ENCODE measurements at regions not wholly inside any gene's neighbourhood (a gene's known extent, or its start where the extent isn't known, plus 50 kb on each side); places are given as distances from the start of the nearest gene placed in this dataset.
"Not testable (repeated sequence)": the region's sequence is repeated elsewhere in the genome, so short reads cannot be mapped to it uniquely, and the experiment has no call there.

DNA sequence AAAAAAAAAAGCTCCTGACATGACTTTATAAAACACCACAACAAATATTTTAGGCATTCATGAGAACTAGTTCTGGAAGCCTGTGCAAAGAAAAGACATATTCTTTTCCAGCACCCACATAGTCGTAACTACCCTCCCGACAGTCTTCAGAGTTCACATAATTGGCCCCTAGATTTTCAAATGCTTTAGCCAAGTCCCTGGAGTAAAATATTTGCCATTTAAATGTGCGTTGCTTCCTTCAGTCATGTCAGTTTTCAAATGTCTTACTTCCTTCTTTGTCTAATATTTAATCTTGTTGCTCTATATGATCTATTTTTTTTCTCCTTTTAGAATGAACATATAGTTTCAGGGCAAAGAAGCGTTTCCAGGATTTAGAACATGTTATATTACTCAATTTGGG is 66.8 kb upstream of the KRAS start:
- Mint-ChIP-seq H3K27me3 (ENCODE audit: insufficient read depth, unreplicated experiment) (no peaks in the 10 kb centered on the region), H3K36me3 (ENCODE audit: insufficient read depth, unreplicated experiment) (no peaks in the 10 kb centered on the region), H3K4me1 (ENCODE audit: insufficient read depth, unreplicated experiment) (peaks cover 6% of the 10 kb centered on the region), H3K4me3 (ENCODE audit: unreplicated experiment) (no peak overlapping the region), H3K9me3 (ENCODE audit: unreplicated experiment) (no peaks in the 10 kb centered on the region), H3K27ac (ENCODE audit: low read depth, unreplicated experiment) (no peak overlapping the region)
- CTCF ChIA-PET, result interaction anchor here (0.6 to 1.8 kb wide), 3 partner anchors 12 to 40 kb away, joined by 3 read pairs; no protein-coding TSS in a partner anchor
- POLR2A ChIA-PET, result no interaction called here
- intact Hi-C loops (cut with micrococcal nuclease), result no loop called here
- DNase-seq (ENCODE audit: unreplicated experiment), result no peak
- TF ChIP-seq, protein P1, sequence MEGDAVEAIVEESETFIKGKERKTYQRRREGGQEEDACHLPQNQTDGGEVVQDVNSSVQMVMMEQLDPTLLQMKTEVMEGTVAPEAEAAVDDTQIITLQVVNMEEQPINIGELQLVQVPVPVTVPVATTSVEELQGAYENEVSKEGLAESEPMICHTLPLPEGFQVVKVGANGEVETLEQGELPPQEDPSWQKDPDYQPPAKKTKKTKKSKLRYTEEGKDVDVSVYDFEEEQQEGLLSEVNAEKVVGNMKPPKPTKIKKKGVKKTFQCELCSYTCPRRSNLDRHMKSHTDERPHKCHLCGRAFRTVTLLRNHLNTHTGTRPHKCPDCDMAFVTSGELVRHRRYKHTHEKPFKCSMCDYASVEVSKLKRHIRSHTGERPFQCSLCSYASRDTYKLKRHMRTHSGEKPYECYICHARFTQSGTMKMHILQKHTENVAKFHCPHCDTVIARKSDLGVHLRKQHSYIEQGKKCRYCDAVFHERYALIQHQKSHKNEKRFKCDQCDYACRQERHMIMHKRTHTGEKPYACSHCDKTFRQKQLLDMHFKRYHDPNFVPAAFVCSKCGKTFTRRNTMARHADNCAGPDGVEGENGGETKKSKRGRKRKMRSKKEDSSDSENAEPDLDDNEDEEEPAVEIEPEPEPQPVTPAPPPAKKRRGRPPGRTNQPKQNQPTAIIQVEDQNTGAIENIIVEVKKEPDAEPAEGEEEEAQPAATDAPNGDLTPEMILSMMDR (IDR thresholded peaks at IDR 0.05; ENCODE audit: unreplicated experiment), result no peak
- BruUV-seq (replicated peaks), result no TSS peak

DNA sequence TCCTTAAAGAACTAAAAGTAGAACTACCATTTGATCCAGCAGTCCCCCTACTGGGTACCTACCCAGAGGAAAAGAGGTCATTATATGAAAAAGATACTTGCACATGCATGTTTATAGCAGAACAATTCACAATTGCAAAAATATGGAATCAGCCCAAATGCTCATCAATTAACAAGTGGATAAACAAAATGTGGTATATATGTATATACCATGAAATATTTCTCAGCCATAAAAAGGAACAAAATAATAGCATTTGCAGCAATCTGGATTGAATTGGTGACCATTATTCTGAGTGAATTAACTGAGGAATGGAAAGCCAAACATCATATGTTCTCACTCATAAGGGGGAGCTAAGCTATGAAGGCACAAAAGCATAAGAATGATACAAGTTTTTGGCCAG is 64.7 kb upstream of the KRAS start:
- Mint-ChIP-seq H3K27me3 (ENCODE audit: insufficient read depth, unreplicated experiment) (no peaks in the 10 kb centered on the region), H3K4me3 (ENCODE audit: unreplicated experiment) (no peak overlapping the region), H3K27ac (ENCODE audit: low read depth, unreplicated experiment) (no peak overlapping the region), H3K4me1 (ENCODE audit: insufficient read depth, unreplicated experiment) (no peaks in the 10 kb centered on the region), H3K36me3 (ENCODE audit: insufficient read depth, unreplicated experiment) (no peaks in the 10 kb centered on the region), H3K9me3 (ENCODE audit: unreplicated experiment) (no peaks in the 10 kb centered on the region)
- TF ChIP-seq, protein P1 (IDR thresholded peaks at IDR 0.05; ENCODE audit: unreplicated experiment), result no peak
- no peak for DNase-seq (ENCODE audit: unreplicated experiment)
- CTCF ChIA-PET, result no interaction called here
- intact Hi-C loops (cut with micrococcal nuclease), result no loop called here
- POLR2A ChIA-PET, result no interaction called here
- BruUV-seq (replicated peaks), result no TSS peak

DNA sequence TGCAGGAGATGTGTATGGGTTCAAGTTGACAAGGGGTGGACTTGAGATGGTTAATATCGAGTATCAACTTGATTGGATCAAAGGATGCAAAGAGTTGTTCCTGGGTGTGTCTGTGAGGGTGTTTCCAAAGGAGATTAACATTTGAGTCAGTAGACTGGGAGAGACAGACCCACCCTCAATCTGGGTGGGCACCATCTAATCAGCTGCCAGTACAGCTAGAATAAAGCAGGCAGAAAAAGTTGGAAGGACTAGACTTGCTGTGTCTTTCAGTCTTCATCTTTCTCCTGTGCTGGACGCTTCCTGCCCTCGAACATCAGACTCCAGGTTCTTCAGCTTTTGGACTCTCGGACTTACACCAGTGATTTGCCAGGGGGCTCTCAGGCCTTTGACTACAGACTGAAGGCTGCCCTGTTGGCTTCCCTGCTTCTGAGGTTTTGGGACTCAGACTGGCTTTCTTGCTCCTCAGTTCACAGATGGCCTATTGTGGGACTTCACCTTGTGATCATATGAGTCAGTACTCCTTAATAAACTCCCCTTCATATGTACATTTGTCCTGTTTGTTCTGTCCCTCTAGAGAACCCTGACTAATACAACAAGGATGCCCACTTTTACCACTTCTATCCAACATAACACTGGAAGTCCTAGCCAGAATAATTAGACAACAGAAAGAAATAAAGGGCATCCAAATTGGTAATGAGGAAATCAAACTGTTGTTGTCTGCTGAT is 62.7 kb upstream of the KRAS start:
- DNase-seq (ENCODE audit: unreplicated experiment); H3K4me1 Mint-ChIP-seq (ENCODE audit: insufficient read depth, unreplicated experiment); CTCF ChIA-PET; intact Hi-C loops (cut with micrococcal nuclease); H3K4me3 Mint-ChIP-seq (ENCODE audit: unreplicated experiment); H3K27ac Mint-ChIP-seq (ENCODE audit: low read depth, unreplicated experiment); H3K27me3 Mint-ChIP-seq (ENCODE audit: insufficient read depth, unreplicated experiment); H3K36me3 Mint-ChIP-seq (ENCODE audit: insufficient read depth, unreplicated experiment); BruUV-seq (replicated peaks); H3K9me3 Mint-ChIP-seq (ENCODE audit: unreplicated experiment); POLR2A ChIA-PET: not testable (repeated sequence)

DNA sequence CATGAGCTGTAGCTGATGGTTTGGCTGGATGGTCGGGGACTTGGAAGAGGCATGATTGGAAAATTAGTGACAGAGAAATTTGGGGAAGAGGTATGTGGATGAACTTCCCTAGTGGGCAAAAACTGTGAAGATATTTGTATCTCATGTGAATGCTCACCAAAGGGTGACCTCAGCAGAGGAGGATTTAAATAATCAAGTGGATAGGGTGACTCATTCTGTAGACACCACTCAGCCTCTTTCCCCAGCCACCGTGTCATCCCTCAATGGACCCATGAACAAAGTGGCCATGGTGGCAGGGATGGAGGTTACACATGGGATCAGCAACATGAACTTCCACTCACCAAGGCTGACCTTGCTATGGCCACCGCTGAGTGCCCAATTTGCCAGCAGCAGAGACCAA is 60.8 kb upstream of the KRAS start:
- Mint-ChIP-seq H3K9me3 (ENCODE audit: unreplicated experiment) (no peaks in the 10 kb centered on the region), H3K4me1 (ENCODE audit: insufficient read depth, unreplicated experiment) (no peaks in the 10 kb centered on the region), H3K27me3 (ENCODE audit: insufficient read depth, unreplicated experiment) (peaks cover under 1% of the 10 kb centered on the region), H3K4me3 (ENCODE audit: unreplicated experiment) (no peak overlapping the region), H3K27ac (ENCODE audit: low read depth, unreplicated experiment) (no peak overlapping the region), H3K36me3 (ENCODE audit: insufficient read depth, unreplicated experiment) (no peaks in the 10 kb centered on the region)
- no TSS peak for BruUV-seq (replicated peaks)
- ChIA-PET POLR2A (no interaction called here), CTCF (no interaction called here)
- DNase-seq (ENCODE audit: unreplicated experiment), result no peak
- intact Hi-C loops (cut with micrococcal nuclease), result no loop called here
- TF ChIP-seq, protein P1 (IDR thresholded peaks at IDR 0.05; ENCODE audit: unreplicated experiment), result no peak

DNA sequence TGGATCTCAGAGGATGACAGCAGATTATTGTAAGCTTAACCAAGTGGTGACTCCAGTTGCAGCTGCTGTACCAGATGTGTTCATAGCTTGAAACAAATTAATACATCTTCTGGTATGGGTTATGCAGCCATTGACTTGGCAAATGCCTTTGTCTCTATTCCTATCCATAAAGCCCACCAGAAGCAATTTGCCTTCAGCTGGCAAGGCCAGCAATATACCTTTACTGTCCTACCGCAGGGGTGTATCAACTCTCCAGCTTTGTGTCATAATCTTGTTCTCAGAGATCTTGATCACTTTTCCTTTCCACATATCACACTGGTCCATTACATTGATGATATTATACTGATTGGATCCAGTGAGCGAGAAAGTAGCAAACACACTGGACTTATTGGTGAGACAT is 59.3 kb upstream of the KRAS start:
- H3K27ac Mint-ChIP-seq (ENCODE audit: low read depth, unreplicated experiment); H3K4me3 Mint-ChIP-seq (ENCODE audit: unreplicated experiment); DNase-seq (ENCODE audit: unreplicated experiment); intact Hi-C loops (cut with micrococcal nuclease); POLR2A ChIA-PET; H3K9me3 Mint-ChIP-seq (ENCODE audit: unreplicated experiment); H3K4me1 Mint-ChIP-seq (ENCODE audit: insufficient read depth, unreplicated experiment); H3K36me3 Mint-ChIP-seq (ENCODE audit: insufficient read depth, unreplicated experiment); BruUV-seq (replicated peaks): not testable (repeated sequence)
- H3K27me3 Mint-ChIP-seq (ENCODE audit: insufficient read depth, unreplicated experiment), result peaks cover 15% of the 10 kb centered on the region
- CTCF ChIA-PET, result interaction anchor here (1.1 kb wide), 1 partner anchor 68 kb away, joined by 3 read pairs; no protein-coding TSS in a partner anchor

Measured in MCF 10A (cell line).